ENCODE measurements at regions not wholly inside any gene's neighbourhood (a gene's known extent, or its start where the extent isn't known, plus 50 kb on each side); places are given as distances from the start of the nearest gene placed in this dataset.

DNA sequence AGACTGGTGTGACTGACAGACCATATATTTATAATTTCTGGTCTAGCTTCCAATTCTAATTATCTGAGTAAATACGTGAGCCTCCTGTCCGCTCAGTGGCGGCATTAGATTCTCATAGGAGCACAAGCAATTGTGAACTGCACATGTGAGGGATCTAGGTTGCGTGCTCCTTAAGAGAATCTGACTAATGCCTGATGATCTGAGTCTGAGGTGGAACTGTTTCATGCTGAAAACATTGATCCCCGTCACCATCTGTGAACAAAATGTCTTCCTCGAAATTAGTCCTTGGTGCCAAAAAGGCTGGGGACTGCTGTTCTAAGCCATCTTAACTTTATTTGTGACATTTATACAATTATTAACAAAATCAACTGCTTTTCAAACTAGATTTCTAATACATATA lies 164.7 kb upstream of the MEOX2 start:
- TF ChIP-seq, protein P1, sequence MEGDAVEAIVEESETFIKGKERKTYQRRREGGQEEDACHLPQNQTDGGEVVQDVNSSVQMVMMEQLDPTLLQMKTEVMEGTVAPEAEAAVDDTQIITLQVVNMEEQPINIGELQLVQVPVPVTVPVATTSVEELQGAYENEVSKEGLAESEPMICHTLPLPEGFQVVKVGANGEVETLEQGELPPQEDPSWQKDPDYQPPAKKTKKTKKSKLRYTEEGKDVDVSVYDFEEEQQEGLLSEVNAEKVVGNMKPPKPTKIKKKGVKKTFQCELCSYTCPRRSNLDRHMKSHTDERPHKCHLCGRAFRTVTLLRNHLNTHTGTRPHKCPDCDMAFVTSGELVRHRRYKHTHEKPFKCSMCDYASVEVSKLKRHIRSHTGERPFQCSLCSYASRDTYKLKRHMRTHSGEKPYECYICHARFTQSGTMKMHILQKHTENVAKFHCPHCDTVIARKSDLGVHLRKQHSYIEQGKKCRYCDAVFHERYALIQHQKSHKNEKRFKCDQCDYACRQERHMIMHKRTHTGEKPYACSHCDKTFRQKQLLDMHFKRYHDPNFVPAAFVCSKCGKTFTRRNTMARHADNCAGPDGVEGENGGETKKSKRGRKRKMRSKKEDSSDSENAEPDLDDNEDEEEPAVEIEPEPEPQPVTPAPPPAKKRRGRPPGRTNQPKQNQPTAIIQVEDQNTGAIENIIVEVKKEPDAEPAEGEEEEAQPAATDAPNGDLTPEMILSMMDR (conservative IDR thresholded peaks at IDR 0.05; ENCODE audit: low read depth in 2 of 2), result no peak
- no peak for TF ChIP-seq EZH2 (IDR thresholded peaks at IDR 0.05; ENCODE audit: low read depth, unreplicated experiment)
- TF ChIP-seq, protein P2, sequence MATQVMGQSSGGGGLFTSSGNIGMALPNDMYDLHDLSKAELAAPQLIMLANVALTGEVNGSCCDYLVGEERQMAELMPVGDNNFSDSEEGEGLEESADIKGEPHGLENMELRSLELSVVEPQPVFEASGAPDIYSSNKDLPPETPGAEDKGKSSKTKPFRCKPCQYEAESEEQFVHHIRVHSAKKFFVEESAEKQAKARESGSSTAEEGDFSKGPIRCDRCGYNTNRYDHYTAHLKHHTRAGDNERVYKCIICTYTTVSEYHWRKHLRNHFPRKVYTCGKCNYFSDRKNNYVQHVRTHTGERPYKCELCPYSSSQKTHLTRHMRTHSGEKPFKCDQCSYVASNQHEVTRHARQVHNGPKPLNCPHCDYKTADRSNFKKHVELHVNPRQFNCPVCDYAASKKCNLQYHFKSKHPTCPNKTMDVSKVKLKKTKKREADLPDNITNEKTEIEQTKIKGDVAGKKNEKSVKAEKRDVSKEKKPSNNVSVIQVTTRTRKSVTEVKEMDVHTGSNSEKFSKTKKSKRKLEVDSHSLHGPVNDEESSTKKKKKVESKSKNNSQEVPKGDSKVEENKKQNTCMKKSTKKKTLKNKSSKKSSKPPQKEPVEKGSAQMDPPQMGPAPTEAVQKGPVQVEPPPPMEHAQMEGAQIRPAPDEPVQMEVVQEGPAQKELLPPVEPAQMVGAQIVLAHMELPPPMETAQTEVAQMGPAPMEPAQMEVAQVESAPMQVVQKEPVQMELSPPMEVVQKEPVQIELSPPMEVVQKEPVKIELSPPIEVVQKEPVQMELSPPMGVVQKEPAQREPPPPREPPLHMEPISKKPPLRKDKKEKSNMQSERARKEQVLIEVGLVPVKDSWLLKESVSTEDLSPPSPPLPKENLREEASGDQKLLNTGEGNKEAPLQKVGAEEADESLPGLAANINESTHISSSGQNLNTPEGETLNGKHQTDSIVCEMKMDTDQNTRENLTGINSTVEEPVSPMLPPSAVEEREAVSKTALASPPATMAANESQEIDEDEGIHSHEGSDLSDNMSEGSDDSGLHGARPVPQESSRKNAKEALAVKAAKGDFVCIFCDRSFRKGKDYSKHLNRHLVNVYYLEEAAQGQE (IDR thresholded peaks at IDR 0.05; ENCODE audit: unreplicated experiment), result no peak
- TF ChIP-seq EZH2phosphoT487 (IDR thresholded peaks at IDR 0.05; ENCODE audit: unreplicated experiment), result no peak
- TF ChIP-seq, protein P3, sequence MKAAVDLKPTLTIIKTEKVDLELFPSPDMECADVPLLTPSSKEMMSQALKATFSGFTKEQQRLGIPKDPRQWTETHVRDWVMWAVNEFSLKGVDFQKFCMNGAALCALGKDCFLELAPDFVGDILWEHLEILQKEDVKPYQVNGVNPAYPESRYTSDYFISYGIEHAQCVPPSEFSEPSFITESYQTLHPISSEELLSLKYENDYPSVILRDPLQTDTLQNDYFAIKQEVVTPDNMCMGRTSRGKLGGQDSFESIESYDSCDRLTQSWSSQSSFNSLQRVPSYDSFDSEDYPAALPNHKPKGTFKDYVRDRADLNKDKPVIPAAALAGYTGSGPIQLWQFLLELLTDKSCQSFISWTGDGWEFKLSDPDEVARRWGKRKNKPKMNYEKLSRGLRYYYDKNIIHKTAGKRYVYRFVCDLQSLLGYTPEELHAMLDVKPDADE (IDR thresholded peaks at IDR 0.05), result no peak
- TF ChIP-seq, protein P4, sequence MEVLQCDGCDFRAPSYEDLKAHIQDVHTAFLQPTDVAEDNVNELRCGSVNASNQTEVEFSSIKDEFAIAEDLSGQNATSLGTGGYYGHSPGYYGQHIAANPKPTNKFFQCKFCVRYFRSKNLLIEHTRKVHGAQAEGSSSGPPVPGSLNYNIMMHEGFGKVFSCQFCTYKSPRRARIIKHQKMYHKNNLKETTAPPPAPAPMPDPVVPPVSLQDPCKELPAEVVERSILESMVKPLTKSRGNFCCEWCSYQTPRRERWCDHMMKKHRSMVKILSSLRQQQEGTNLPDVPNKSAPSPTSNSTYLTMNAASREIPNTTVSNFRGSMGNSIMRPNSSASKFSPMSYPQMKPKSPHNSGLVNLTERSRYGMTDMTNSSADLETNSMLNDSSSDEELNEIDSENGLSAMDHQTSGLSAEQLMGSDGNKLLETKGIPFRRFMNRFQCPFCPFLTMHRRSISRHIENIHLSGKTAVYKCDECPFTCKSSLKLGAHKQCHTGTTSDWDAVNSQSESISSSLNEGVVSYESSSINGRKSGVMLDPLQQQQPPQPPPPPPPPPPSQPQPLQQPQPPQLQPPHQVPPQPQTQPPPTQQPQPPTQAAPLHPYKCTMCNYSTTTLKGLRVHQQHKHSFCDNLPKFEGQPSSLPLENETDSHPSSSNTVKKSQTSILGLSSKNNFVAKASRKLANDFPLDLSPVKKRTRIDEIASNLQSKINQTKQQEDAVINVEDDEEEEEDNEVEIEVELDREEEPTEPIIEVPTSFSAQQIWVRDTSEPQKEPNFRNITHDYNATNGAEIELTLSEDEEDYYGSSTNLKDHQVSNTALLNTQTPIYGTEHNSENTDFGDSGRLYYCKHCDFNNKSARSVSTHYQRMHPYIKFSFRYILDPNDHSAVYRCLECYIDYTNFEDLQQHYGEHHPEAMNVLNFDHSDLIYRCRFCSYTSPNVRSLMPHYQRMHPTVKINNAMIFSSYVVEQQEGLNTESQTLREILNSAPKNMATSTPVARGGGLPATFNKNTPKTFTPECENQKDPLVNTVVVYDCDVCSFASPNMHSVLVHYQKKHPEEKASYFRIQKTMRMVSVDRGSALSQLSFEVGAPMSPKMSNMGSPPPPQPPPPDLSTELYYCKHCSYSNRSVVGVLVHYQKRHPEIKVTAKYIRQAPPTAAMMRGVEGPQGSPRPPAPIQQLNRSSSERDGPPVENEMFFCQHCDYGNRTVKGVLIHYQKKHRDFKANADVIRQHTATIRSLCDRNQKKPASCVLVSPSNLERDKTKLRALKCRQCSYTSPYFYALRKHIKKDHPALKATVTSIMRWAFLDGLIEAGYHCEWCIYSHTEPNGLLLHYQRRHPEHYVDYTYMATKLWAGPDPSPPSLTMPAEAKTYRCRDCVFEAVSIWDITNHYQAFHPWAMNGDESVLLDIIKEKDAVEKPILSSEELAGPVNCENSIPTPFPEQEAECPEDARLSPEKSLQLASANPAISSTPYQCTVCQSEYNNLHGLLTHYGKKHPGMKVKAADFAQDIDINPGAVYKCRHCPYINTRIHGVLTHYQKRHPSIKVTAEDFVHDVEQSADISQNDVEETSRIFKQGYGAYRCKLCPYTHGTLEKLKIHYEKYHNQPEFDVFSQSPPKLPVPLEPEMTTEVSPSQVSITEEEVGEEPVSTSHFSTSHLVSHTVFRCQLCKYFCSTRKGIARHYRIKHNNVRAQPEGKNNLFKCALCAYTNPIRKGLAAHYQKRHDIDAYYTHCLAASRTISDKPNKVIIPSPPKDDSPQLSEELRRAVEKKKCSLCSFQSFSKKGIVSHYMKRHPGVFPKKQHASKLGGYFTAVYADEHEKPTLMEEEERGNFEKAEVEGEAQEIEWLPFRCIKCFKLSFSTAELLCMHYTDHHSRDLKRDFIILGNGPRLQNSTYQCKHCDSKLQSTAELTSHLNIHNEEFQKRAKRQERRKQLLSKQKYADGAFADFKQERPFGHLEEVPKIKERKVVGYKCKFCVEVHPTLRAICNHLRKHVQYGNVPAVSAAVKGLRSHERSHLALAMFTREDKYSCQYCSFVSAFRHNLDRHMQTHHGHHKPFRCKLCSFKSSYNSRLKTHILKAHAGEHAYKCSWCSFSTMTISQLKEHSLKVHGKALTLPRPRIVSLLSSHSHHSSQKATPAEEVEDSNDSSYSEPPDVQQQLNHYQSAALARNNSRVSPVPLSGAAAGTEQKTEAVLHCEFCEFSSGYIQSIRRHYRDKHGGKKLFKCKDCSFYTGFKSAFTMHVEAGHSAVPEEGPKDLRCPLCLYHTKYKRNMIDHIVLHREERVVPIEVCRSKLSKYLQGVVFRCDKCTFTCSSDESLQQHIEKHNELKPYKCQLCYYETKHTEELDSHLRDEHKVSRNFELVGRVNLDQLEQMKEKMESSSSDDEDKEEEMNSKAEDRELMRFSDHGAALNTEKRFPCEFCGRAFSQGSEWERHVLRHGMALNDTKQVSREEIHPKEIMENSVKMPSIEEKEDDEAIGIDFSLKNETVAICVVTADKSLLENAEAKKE (CRISPR knock-in tag; IDR thresholded peaks at IDR 0.05), result no peak
- no peak for TF ChIP-seq CREB1 (CRISPR knock-in tag; IDR thresholded peaks at IDR 0.05; ENCODE audit: low read depth)
- TF ChIP-seq STAT1 (IDR thresholded peaks at IDR 0.05; ENCODE audit: unreplicated experiment), result no peak
- no peak for TF ChIP-seq POLR2AphosphoS5 (IDR thresholded peaks at IDR 0.05; ENCODE audit: low read depth)
- no peak for TF ChIP-seq JUNB (IDR thresholded peaks at IDR 0.05; ENCODE audit: unreplicated experiment)

Measured in GM23338 (cell line).